GM21367 (cell line): ENCODE measurements at regions not wholly inside any gene's neighbourhood (a gene's known extent, or its start where the extent isn't known, plus 50 kb on each side); places are given as distances from the start of the nearest gene placed in this dataset.
"Not testable (repeated sequence)": the region's sequence is repeated elsewhere in the genome, so short reads cannot be mapped to it uniquely, and the experiment has no call there.

Experiments used
- ATAC-seq: cut with Tn5 transposase; IDR thresholded peaks from one replicate; pipeline ENCODE4 v1.9.1; 2021; ENCODE audit not compliant: unreplicated experiment

- ATAC-seq = no peak
Observed at GRCh38 chr10:105745596-105746148, 1104.6 kb downstream of the SORCS3 start.

GRCh38 chr10:105743343-105744056, 1102.4 kb downstream of the SORCS3 start:
- no peak for ATAC-seq

- no peak for ATAC-seq
Observed at GRCh38 chr10:105742923-105743322, 1101.8 kb downstream of the SORCS3 start.

GRCh38 chr10:105742184-105742583, 1101.1 kb downstream of the SORCS3 start:
- no peak for ATAC-seq

DNA sequence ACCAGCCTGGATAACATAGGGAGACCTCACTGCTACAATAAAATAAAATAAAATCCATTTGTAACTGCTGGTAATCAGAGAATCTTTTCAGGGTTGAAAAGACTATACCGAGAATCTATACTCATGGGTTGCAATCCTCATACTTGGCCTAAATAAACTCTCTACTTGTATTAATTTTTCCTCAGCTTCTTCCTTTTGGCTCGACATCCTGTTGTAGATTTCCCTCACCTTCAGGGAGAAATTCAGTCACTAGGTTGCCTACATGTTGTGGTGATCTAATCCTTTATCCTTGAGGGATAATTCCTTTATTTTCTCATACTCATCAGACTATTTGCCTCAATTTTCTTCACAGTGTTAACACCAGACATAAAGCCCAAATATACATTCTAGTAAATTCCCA, 1093.4 kb downstream of the SORCS3 start:
- ATAC-seq = no peak

DNA sequence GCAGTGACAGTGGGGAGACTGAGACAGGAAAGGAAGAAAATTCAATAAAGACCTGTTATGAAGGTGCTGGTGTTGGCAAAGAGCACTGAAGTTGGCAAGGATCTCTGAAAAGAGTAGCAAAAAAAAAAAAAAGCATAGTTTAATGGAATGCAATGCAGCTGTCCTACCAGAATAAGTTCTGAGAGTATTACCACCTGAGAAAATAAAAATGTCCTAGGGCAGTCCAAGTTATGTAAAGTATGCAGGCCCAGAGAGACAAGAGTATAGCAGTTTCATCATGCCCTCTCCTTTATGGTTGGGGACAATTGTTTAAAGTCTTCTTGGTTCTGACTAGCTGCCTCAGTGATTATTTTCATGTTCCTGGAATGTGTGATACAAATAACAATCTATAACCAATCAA, 1092.8 kb downstream of the SORCS3 start:
- no peak for ATAC-seq

- ATAC-seq = no peak
Observed at GRCh38 chr10:105729428-105729827, 1088.3 kb downstream of the SORCS3 start.

- not testable (repeated sequence) for ATAC-seq
Observed at GRCh38 chr10:105727586-105727985, 1086.5 kb downstream of the SORCS3 start.

GRCh38 chr10:105727131-105727530, 1086.0 kb downstream of the SORCS3 start:
- ATAC-seq = no peak

DNA sequence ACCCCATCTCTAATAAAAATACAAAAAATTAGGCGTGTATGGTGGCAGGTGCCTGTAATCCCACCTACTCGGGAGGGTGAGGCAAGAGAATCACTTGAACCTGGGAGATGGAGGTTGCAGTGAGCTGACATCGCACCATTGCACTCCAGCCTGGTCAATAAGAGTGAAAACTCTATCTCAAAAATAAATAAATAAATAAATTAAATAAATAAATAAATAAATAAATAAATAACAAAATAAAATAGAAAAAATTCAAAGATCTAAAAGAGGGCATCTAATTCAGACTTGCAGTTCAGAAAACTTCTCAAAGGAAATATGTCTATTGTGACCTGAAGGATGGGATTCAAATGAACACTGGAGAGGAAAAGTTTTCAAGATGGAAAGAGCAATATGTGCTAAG, 1085.1 kb downstream of the SORCS3 start:
- no peak for ATAC-seq

GRCh38 chr10:105725007-105725406, 1083.9 kb downstream of the SORCS3 start:
- ATAC-seq = no peak

DNA sequence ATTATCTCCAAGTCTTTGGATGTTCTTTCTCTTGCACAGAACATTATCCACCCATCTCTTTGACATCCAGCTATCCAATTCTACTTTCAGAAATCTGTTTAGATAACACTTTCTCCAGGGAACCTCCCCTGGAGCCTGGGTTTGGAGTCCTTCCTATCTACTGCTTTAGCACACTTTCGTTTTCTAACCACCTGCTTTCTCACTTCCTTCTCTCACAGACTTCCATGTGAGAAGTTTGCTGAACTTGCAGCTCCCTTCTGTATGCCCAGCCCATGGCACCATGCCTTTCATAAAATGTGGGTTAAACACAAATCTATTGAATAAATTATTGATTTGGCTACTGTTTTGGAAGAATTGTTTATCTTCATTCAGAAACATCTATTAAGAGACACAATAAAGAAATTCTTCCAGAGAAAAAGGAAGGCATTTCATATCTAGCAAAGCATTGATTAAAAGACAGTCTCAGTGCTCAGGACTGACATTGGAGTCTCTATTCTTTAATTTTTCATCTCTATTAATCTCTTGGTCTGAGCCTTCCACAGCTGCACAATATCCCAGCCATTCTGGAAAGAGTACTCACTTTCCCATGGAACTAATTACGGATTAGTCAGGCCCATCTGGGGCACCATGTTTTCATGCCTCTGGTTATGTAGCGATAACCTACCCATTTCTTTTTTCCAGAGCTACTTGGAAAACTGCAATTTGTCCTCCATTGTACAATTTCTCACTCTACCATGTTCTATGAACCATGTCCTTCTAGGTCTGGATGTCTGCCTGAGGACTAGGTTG, 1077.3 kb downstream of the SORCS3 start:
- no peak for ATAC-seq

DNA sequence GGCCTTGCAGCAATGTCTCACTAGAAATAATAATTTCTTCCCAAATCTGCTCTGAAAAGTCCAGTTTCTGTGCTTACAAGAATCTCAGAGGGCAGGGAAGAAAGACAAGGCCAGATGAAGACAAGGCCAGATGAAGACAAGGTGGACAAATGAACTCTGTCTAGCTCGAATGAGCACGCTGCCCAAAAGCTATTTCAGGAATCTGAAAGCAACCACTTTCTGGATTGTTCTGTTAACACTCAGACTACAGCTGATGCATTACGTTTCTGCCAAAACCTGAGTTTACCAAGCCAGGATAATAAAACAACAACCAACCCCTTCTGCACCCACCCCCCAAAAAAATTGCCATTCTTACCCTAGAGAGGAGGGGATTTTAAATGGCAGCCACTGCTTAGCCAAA, 1073.6 kb downstream of the SORCS3 start:
- ATAC-seq = no peak

DNA sequence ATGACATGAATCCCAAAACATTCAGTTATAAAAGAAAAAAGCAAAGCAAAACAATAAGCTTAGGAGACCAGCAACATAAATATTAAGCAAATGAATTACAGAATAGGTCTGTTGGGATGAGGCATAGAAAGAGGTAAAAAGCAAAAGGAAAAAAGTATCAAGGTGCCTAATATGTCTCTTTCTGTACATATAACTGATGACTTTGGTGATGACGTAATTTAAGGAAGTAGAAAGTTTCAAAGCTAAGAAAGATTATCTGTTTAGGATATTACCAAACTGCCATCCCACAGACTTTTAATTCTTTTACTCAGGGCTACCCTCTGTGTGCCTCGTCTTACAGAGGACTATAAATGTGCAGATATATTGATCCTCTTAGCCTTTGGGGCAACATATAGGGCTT, 1066.5 kb downstream of the SORCS3 start:
- no peak for ATAC-seq

- ATAC-seq = no peak
Observed at GRCh38 chr10:105706281-105707026, 1065.4 kb downstream of the SORCS3 start.

DNA sequence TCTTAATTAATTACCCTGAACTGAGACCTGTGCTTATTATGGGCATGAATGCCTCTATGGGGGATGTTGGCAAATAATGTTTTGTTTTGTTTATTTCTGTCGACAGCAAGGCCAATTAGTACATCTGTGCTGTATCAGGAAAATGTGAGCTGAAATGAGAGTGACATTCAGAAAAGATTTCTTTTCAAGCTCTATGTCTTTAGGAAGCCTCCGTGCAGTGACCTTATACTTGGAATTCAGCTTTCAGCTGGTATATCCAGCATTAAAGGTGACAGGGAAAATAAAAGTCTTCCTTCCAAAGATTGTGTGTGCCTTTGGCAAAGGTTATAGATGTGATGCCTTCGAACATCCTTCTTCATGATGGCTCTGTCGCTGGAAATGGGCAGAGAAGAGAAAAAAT, 1061.1 kb downstream of the SORCS3 start:
- no peak for ATAC-seq

DNA sequence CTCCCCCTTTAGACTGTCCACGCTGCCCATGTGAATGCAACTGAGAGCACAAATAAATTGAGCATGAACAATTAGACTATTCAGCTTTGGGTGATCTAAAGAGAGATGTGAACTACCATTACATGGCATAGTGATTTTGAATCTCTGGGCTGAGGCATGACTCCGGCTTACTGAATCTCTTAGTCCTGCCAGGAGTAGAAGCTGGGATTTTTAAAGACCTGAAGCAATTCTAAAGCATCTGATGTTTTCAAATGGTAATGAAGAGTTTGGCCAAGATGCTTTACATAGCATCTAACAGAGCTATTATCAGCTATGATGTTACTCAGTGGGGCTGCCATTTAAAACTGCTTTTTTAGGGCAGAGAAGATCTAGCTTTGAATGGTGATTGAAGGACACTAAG, 1059.1 kb downstream of the SORCS3 start:
- no peak for ATAC-seq

DNA sequence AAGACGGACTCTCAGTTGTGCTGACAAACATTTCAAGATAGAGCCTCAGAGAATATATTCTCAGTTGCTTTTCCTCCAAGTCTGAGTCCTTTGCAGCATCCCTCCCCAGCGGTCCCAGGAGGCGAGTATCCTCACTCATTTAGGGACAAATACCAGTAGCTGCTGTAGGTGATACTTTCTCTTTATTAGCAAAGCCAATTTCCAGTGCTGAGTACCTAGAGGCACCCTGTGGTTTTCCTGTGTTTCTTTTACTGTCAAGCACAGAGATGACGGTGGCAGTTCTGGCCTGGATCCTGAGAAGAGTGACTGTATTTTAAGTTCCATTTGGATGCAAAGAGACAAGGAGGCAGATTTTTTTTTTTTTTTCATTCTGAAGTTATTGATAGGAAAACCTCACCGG, 1058.4 kb downstream of the SORCS3 start:
- ATAC-seq = no peak

DNA sequence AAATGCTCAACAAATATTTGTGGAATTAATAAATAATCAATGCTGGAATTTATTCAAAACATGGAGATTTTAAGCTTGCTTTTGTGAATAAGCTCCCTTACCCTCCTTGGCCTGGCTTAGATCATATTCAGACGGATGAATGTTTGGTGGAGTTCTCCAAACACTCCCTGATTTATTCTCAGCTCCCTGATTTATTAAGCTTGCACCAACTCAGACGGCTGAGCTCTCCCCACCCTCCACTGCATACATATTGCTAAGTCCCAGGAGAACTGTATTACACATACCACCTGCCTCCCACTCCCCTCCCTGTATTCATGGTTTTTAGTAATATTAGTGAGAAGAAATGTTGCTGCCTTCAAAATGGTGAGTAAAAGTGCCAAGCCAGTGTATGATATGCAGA, 1057.5 kb downstream of the SORCS3 start:
- no peak for ATAC-seq

- no peak for ATAC-seq
Observed at GRCh38 chr10:105697290-105697780, 1056.2 kb downstream of the SORCS3 start.

- ATAC-seq = no peak
Observed at GRCh38 chr10:105691811-105692210, 1050.7 kb downstream of the SORCS3 start.
